ENCODE measurements at regions not wholly inside any gene's neighbourhood (a gene's known extent, or its start where the extent isn't known, plus 50 kb on each side); places are given as distances from the start of the nearest gene placed in this dataset.

DNA sequence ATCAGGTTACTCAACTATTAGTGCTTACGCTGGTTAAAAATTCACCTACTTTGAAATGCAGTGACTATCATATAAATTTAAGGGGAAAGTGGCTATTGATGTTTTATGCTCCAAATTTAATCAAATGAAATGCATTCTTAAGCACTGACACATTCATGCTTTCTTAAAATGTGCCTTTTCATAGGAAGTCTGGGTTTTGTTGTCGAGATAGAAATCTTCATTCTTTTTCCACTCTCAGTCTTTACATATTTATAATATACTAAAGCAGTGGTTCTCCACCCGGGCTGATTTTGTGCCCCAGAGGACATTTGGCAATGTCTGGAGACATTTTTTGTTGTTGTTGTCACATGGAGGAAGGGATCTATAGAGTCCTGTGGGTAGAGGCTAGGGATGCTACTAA is 167.9 kb downstream of the PAX3 start:
- Mint-ChIP-seq H3K4me1 (ENCODE audit: low read depth) (no peaks in the 10 kb centered on the region), H3K27me3 (ENCODE audit: low read depth) (peaks cover 4% of the 10 kb centered on the region), H3K36me3 (ENCODE audit: low read depth) (no peaks in the 10 kb centered on the region), H3K9me3 (ENCODE audit: low read depth) (peaks cover 3% of the 10 kb centered on the region), H3K4me3 (ENCODE audit: unreplicated experiment) (no peak overlapping the region), H3K27ac (ENCODE audit: unreplicated experiment) (no peak overlapping the region)
- TF ChIP-seq, protein P1, sequence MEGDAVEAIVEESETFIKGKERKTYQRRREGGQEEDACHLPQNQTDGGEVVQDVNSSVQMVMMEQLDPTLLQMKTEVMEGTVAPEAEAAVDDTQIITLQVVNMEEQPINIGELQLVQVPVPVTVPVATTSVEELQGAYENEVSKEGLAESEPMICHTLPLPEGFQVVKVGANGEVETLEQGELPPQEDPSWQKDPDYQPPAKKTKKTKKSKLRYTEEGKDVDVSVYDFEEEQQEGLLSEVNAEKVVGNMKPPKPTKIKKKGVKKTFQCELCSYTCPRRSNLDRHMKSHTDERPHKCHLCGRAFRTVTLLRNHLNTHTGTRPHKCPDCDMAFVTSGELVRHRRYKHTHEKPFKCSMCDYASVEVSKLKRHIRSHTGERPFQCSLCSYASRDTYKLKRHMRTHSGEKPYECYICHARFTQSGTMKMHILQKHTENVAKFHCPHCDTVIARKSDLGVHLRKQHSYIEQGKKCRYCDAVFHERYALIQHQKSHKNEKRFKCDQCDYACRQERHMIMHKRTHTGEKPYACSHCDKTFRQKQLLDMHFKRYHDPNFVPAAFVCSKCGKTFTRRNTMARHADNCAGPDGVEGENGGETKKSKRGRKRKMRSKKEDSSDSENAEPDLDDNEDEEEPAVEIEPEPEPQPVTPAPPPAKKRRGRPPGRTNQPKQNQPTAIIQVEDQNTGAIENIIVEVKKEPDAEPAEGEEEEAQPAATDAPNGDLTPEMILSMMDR (IDR thresholded peaks at IDR 0.05): no peak
- DNase-seq (ENCODE audit: low spot score): no peak

DNA sequence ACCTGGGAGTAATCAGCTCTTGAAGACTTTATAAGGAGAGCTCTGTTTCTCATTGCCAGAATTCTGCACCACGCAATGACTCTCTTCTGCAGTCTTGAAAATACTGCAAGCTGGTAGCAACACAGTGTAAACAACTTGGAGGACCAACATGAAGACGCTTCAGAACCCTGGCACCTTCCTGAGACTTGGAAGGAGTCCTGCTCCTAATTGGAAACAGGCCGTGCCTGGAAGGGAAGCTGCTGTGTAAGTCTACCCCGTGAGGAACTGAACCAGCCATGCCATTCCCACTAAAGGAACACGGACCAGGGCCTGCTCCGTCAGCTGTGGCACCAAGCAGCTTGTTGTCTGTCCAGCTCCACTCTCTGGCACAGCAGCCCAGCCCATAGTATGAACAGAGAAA is 171.1 kb downstream of the PAX3 start:
- Mint-ChIP-seq H3K27ac (ENCODE audit: unreplicated experiment) (no peak overlapping the region), H3K27me3 (ENCODE audit: low read depth) (peaks cover 4% of the 10 kb centered on the region), H3K4me1 (ENCODE audit: low read depth) (no peaks in the 10 kb centered on the region), H3K36me3 (ENCODE audit: low read depth) (no peaks in the 10 kb centered on the region), H3K4me3 (ENCODE audit: unreplicated experiment) (no peak overlapping the region), H3K9me3 (ENCODE audit: low read depth) (no peaks in the 10 kb centered on the region)
- DNase-seq (ENCODE audit: low spot score): no peak
- TF ChIP-seq, protein P1 (IDR thresholded peaks at IDR 0.05): no peak

DNA sequence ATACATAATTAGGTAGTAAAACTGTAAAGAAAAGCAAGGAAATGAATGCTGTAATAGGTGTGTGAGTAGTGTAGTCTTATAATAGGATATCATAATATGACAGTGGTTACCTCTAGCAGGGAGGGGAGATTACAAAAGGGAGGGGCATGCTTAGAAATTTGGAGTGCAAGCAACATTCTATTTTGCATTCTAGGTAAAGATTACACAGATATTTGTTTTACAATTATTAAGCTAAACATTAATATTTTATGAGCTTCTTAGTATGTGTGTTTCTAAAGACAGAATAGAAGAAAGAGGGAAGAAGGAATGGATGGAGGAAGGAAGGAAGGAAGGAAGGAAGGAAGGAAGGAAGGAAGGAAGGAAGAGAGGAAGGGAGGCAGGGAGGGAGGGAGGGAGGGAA is 177.9 kb downstream of the PAX3 start:
- Mint-ChIP-seq H3K36me3 (ENCODE audit: low read depth) (no peaks in the 10 kb centered on the region), H3K4me3 (ENCODE audit: unreplicated experiment) (no peak overlapping the region), H3K9me3 (ENCODE audit: low read depth) (no peaks in the 10 kb centered on the region), H3K4me1 (ENCODE audit: low read depth) (peaks cover 7% of the 10 kb centered on the region), H3K27ac (ENCODE audit: unreplicated experiment) (no peak overlapping the region), H3K27me3 (ENCODE audit: low read depth) (no peaks in the 10 kb centered on the region)
- DNase-seq (ENCODE audit: low spot score): no peak
- TF ChIP-seq, protein P1 (IDR thresholded peaks at IDR 0.05): no peak

DNA sequence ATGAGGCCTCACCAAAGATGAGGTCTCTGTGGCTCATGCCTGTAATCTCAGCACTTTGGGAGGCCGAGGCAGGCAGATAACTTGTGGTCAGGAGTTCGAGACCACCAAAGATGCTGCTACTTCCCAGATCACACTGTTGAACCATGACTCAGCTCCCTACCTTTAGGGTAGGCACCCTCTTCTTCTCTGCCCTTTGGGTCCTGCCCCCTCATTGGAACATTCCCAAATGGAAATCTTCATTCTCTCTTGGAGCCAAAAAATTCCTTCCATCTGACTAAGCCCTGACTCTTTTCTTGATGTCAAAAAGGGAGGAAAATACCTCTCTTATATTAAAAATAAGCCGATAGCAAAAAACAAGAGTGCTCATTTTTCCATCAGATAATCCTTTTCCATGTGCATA is 183.5 kb downstream of the PAX3 start:
- TF ChIP-seq, protein P1 (IDR thresholded peaks at IDR 0.05): no peak
- no peaks in the 10 kb centered on the region for H3K27me3 Mint-ChIP-seq (ENCODE audit: low read depth)
- H3K4me1 Mint-ChIP-seq (ENCODE audit: low read depth): no peaks in the 10 kb centered on the region
- no peaks in the 10 kb centered on the region for H3K9me3 Mint-ChIP-seq (ENCODE audit: low read depth)
- no peak overlapping the region for H3K4me3 Mint-ChIP-seq (ENCODE audit: unreplicated experiment)
- DNase-seq (ENCODE audit: low spot score): no peak
- no peaks in the 10 kb centered on the region for H3K36me3 Mint-ChIP-seq (ENCODE audit: low read depth)
- H3K27ac Mint-ChIP-seq (ENCODE audit: unreplicated experiment): no peak overlapping the region

DNA sequence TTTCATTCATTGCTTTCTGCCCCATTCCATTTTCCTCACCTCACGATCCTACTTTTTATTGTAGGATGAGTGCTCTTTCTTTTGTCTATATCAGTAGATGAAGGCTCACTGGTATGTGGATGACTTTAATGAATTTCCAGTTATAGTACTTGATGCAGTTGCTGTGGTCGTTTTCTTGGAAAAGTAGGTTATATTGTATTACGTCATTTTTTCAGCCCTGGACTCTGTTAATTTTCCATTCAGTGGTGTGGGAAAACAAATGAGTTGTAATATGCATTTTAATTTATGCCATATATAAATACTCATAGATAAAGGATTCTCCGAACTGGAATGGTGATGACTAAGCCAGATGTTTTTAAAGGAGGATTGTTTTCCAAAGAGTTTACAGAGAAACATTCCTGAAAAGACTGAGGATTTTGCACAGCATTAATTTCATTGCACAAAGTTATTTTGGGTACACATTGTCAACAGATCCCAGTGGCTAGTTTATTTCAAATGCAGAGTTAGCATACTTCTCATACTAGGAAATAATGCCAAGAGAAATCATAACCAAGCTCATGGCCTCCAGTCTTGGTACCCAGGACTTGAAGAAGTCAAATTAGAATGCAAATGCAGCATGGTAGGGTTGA is 189.7 kb downstream of the PAX3 start:
- TF ChIP-seq, protein P1 (IDR thresholded peaks at IDR 0.05): no peak
- Mint-ChIP-seq H3K36me3 (ENCODE audit: low read depth) (no peaks in the 10 kb centered on the region), H3K4me3 (ENCODE audit: unreplicated experiment) (no peak overlapping the region), H3K27ac (ENCODE audit: unreplicated experiment) (no peak overlapping the region), H3K9me3 (ENCODE audit: low read depth) (no peaks in the 10 kb centered on the region), H3K4me1 (ENCODE audit: low read depth) (no peaks in the 10 kb centered on the region), H3K27me3 (ENCODE audit: low read depth) (peaks cover 5% of the 10 kb centered on the region)
- no peak for DNase-seq (ENCODE audit: low spot score)

Measured in chondrocyte (in vitro differentiated cells).